Psoas muscle (tissue), 7 donors: ENCODE measurements at regions not wholly inside any gene's neighbourhood (a gene's known extent, or its start where the extent isn't known, plus 50 kb on each side); places are given as distances from the start of the nearest gene placed in this dataset.
"Not testable (repeated sequence)": the region's sequence is repeated elsewhere in the genome, so short reads cannot be mapped to it uniquely, and the experiment has no call there.

ENCODE experiments used
- ATAC-seq, 4 donors: fragments of 200-7000 bp; cut with Tn5 transposase; one replicate each; pipeline ENCODE4 v1.9.1; 2020; ENCODE audit warnings: moderate library complexity in 3 of 4, mild to moderate bottlenecking in 2 of 4
- DNase-seq, 2 donors: peaks; one replicate each; pipeline ENCODE4 v3.0.0-alpha.2; 2020
- H3K27ac ChIP-seq: fragments of 200-600 bp; one replicate; pipeline ENCODE4 v1.8.0; 2022
- H3K27me3 ChIP-seq, 3 donors: fragments of 200-600 bp in 1 of 3; one replicate each; pipeline versions ENCODE4 v1.6.1 to v1.8.0; 2013 to 2022; ENCODE audit warnings: low read length in 2 of 3, mild to moderate bottlenecking in 2 of 3, moderate library complexity in 1 of 3; ENCODE audit not compliant: insufficient read depth in 3 of 3
- H3K36me3 ChIP-seq, 2 donors: fragments of 200-600 bp in 1 of 2; one replicate each; pipeline versions ENCODE4 v1.6.1 to v1.8.0; 2013 to 2022; ENCODE audit warnings: low read depth in 1 of 2, mild to moderate bottlenecking in 1 of 2, moderate library complexity in 1 of 2; ENCODE audit not compliant: insufficient read depth in 1 of 2
- H3K4me1 ChIP-seq: fragments of 200-600 bp; one replicate; pipeline ENCODE4 v1.8.0; 2022
- H3K4me3 ChIP-seq: fragments of 200-600 bp; one replicate; pipeline ENCODE4 v1.8.0; 2022; ENCODE audit warnings: mild to moderate bottlenecking
- H3K9me3 ChIP-seq: fragments of 200-600 bp; one replicate; pipeline ENCODE4 v1.8.0; 2022
- CTCF ChIP-seq: fragments of 200-600 bp; IDR thresholded peaks from one replicate; pipeline ENCODE4 v1.8.0; 2022; ENCODE audit warnings: antibody characterized with exemption
- WGBS, 3 donors: extraction: QIAGEN DNeasy Blood & Tissue Kit; methylation state at CpG; one replicate each; pipeline versions ENCODE4 v1.1.6 to v1.1.7; 2013; 5-methylcytosine and 5-hydroxymethylcytosine counted together
- intact Hi-C, 2 donors: fragments of 100-400 bp; cut with DNase I; formaldehyde crosslinking; loops; one replicate each; pipeline versions ENCODE4 v1.11.0 to v1.14.2; 2022
- donor health status: healthy with polysubstance abuse.
- donor health status: DM: no; HTN: no; CAD: no; lungs with moderate emphysema.
- donor health status: Bipolar disorder and iron deficiency.
- donor health status: healthy.
- donor health status: DM: yes; HTN: yes; CAD: no.
- donor health status: DM: no; HTN: no; CAD: no.
- donor health status: DM: yes; HTN: yes; CAD: no.

GRCh38 chr1:99548943-99549605, 96.8 kb upstream of the PALMD start:
- no peaks in the 10 kb centered on the region for H3K27me3 ChIP-seq
- peak; percentile 58 to 81 (median 64) for ATAC-seq
- intact Hi-C loops = no loop called here
- WGBS, 3 donors = 9 to 17% (median 12%) methylated on average over 3 of the region's 3 CpGs
- TF ChIP-seq CTCF = no peak
- H3K4me1 ChIP-seq = peaks cover 21% of the 10 kb centered on the region
- H3K9me3 ChIP-seq = no peaks in the 10 kb centered on the region
- no peak overlapping the region for H3K4me3 ChIP-seq
- H3K36me3 ChIP-seq = no peaks in the 10 kb centered on the region
- peak overlapping the region; percentile 42 for H3K27ac ChIP-seq
- DNase-seq = no peak

- Histone ChIP-seq H3K4me3 (no peak overlapping the region), H3K27me3 (no peaks in the 10 kb centered on the region), H3K9me3 (no peaks in the 10 kb centered on the region), H3K27ac (no peak overlapping the region), H3K4me1 (peaks cover 21% of the 10 kb centered on the region), H3K36me3 (no peaks in the 10 kb centered on the region)
- DNase-seq = no peak
- TF ChIP-seq CTCF = no peak
- WGBS, 3 donors = 84 to 90% (median 89%) methylated on average over 9 of the region's 9 CpGs
- intact Hi-C loops = no loop called here
- ATAC-seq = no peak
These were observed 95.7 kb upstream of the PALMD start for GRCh38 chr1:99550198-99550597.

- no peaks in the 10 kb centered on the region for H3K36me3 ChIP-seq
- DNase-seq (no peak), ATAC-seq (no peak)
- H3K27ac ChIP-seq = no peak overlapping the region
- H3K4me3 ChIP-seq = no peak overlapping the region
- H3K27me3 ChIP-seq = no peaks in the 10 kb centered on the region
- H3K4me1 ChIP-seq = peaks cover 12% of the 10 kb centered on the region
- WGBS, 3 donors = 55 to 68% (median 62%) methylated on average over 2 of the region's 2 CpGs
- H3K9me3 ChIP-seq = no peaks in the 10 kb centered on the region
- intact Hi-C loops = no loop called here
- TF ChIP-seq CTCF = no peak
These were observed 93.9 kb upstream of the PALMD start for GRCh38 chr1:99551812-99552614.

- no peak for DNase-seq
- Histone ChIP-seq H3K27me3 (no peaks in the 10 kb centered on the region), H3K9me3 (no peaks in the 10 kb centered on the region), H3K4me1 (peaks cover 10% of the 10 kb centered on the region), H3K36me3 (no peaks in the 10 kb centered on the region), H3K27ac (no peak overlapping the region), H3K4me3 (no peak overlapping the region)
- 90 to 92% (median 91%) methylated on average over 1 of the region's 1 CpG for WGBS, 3 donors
- no peak for ATAC-seq
- no peak for TF ChIP-seq CTCF
- intact Hi-C loops = no loop called here
These were observed 92.6 kb upstream of the PALMD start for GRCh38 chr1:99553301-99553700.

- H3K36me3 ChIP-seq, intact Hi-C loops, H3K9me3 ChIP-seq, H3K4me3 ChIP-seq, H3K27ac ChIP-seq, H3K4me1 ChIP-seq, ATAC-seq, H3K27me3 ChIP-seq, DNase-seq: not testable (repeated sequence)
- 23 to 31% (median 29%) methylated on average over 3 of the region's 3 CpGs for WGBS, 3 donors
These were observed 92.1 kb upstream of the PALMD start for GRCh38 chr1:99553819-99554218.
